Stimulated activated CD8-positive, alpha-beta memory T cell treated with anti-CD3 and anti-CD28 coated beads, Interleukin-12 subunit alpha, Interleukin-12 subunit beta, amount 100 ng/mL, for 24 hours (primary cell): ENCODE measurements at regions not wholly inside any gene's neighbourhood (a gene's known extent, or its start where the extent isn't known, plus 50 kb on each side); places are given as distances from the start of the nearest gene placed in this dataset.

Experiments used
- DNase-seq: peaks from one replicate; pipeline ENCODE4 v3.0.0-alpha.2; 2020; ENCODE audit errors: extremely low read depth

DNA sequence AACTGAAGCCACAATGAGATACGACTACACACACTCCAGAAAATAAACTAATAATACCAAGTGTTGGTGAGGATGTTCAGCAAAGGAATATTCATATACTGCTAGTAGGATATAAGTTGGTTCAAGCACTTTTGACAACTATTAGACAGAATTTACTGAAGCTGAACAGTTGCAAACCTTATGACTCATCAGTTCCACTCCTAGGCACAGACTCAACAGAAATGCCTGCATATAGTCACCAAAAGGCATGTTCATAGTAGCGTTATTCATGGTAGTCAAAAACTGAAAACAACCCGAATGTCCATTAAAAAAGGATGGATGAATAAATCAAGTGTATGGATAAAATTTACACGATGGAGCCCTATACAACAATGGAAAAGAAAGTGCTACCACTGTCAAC, 232.0 kb downstream of the ANAPC1 start:
- DNase-seq = no peak

DNA sequence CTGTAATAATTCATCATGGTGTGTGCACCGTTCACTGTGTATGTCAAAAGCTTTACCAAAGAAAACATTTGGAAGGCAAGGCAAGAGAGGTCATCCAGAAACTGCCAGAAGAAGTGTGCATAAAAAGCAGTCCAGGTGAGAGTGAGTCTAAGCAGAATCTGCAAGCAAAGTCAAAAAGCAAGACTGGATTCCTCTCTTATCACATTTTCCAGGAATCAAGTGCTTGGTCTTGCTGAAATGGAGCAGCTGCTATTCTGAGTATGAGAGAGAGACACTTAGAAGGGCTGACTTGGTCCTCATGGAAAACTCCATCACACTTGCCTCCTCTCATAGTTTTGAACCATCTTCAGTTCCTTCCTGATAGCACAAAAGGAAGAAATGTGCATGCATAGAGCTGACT, 231.3 kb downstream of the ANAPC1 start:
- DNase-seq = no peak

DNA sequence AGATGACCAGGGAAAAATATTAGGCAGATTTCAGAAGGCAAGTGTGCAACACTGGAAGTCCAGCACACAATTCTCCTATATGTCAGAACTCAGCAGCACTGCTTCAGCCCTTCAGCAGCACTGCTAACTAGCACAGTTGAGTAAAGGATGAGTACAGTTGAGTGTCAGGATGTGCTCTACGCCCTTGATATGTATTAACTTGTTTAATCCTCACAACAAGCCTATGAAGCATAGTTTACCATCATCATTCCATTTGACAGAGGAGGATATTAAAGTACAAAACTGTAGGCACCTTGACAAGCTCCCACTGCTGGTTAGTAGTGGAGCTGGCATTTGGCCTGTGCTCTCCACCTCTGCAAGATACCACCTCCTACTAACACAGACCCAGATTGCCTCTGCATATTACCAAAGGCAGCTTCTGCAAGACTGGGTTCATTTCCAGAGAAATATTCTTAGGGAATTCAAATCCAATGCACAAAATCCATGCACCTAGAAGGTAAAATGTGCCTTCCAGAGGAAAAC, 230.8 kb downstream of the ANAPC1 start:
- DNase-seq = no peak

DNA sequence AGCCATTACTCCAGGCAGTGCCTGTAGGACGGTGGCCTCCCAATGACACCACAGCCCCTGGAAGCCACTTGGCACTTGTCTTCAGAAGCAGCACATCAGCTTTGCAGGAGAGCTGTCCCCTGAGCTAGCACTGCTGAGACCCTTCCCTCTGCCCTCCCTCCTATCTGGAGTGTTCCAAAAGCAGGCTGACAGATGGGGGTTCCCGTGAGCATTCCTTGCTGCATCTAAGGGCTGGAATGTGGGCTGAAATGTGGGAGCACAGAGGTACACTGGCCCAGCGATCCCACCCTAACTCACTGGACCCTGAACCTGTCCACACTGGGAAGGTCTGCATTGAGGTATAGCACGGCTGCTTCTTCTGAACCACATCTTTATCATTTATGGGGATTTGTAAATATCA, 230.1 kb downstream of the ANAPC1 start:
- DNase-seq = no peak

DNA sequence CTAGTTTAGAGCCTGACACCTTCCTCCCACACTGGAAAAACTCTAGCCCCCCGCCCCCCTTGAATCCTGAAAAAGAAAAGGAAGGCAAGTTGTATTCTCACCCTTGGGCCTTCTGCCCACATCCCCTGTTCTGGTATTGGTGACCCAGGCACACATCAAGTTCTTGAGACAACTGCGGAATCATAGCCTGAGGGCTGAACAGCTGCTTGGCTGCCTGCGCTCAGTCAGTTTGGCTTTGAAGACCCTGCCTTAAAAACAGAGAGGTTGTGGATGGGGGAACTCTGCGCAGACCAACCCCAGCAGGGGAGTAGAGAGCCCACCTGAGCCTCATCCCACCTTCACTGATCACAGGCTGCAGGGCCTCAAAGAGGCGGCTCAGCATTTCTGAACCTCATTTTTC, 229.2 kb downstream of the ANAPC1 start:
- no peak for DNase-seq

DNA sequence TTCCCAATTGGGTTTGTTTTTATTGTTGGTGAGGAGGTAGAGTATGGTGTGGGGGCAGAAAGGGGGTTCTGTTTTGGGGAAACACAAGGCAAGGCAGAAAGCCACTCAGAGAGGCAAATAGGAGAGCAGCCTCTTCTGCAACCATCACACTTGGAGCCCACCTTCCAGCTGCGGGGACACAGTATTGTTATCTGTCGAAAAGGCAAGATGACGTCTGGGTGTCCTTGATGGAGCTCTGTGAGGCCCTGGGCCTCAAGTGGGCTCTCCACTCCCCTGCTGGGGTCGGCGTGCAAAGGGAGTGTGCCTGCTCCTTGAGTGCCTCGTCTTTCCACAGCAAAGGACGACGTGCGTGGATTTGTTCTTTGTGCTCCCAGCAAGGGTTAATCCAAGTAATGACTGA, 227.6 kb downstream of the ANAPC1 start:
- no peak for DNase-seq

DNA sequence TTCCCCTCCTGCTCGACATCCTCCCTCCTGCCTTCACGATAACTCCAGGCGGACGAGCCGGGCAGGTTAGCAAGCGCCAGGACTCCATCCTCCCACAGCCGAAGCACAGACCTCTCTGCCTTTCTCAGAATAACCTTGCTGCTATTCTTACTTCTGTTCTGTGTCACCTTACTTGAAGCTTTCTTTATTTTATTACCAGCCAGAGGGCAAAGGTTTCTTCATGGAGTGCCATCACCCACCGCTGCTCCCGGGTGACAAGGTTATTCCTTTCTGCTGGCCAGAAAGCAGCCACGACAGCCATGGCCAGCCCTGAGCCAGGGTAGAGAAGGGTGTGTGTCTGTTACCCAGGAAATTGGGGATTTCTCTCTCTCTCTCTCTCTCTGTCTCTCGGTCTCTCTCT, 227.1 kb downstream of the ANAPC1 start:
- no peak for DNase-seq

DNA sequence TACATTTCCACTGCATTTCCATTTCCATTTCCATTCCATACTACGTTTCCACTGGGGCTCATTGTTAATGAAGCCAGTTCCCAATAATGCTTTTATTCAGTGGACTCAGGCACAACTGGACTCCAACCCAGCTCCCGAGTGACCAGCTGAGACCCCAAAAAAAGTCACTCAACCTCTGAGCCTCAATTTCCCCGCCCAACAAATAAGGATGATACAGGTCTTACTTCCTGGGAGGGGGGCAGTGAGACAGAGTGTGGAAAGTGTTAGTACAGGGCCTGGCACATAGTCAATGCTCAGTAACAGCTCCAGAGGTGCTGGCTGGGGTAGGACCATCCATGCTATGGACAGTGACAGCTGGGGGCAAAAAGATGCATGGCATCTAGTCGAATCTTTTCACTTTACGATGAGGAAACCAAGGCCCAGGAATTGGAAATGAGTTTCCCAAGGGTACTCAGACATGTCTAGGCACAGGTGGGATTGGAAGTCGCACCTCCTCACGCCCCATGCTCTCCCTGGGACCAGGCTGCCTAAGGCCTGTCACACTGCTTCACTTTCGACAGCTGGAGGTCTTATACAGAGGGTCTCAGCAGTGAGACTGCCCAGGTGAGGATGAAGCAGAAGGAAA, 226.5 kb downstream of the ANAPC1 start:
- DNase-seq = no peak

DNA sequence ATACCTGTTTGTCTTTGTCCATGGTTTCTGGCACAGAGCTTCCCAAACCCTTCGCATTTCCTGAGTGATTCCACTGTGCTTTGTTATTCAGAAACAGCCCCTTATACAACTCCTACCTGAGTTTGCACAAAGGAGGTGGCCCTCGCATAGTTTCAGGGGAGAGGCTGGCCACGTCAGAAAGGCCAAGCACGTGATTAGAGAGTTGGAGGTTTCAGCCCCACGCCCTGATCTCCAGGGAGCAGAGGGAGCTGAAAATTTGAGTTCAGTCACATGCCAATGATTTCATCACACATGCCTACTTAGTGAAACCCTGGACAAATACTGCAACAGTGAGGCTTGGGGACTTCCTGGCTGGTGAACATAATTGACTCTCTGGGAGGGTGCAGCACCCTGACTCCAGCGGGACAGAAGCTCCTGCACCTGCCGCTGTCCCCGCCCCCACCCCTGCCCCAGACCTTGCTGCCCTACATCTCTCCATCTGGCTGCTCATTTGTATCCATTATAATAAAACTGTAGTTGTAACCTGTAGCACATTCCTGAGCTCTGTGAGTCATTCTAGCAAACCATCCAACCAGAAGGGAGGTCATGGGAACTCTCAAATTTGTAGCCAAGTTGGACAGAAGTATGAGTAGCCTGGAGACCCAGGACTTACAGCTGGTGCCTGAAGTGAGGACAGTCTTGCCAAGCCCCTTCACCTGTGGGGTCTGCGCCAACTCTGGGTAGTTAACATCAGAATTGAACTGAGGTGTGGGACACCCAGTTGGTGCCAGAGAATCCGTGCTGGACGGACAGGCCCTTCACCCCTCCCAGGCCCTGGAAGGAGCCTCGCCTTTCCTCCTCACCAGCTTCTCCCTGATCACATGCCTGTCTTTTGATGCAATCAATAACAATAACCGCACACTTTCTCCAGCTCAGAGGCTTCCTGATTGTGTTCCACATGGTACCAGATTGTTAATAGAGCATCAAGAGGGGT, 224.3 kb downstream of the ANAPC1 start:
- DNase-seq = no peak

DNA sequence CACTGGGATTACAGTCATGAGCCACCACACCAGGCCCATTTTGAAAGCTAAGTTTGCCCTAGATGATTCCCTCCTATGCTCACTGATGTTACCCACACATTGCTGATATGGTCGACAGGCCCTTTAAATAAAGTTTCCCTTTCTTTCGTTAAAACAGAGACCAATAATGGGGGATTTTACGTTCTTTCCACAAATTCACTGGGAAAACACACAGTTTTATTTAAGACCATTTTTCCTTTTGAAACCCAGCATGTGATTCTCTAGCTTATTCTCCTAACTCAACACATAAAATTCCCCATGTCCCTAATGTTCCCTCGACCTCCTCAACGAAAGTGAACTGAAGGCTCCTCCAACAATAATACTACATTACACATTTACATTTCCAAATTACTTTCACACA, 223.2 kb downstream of the ANAPC1 start:
- DNase-seq = no peak

DNA sequence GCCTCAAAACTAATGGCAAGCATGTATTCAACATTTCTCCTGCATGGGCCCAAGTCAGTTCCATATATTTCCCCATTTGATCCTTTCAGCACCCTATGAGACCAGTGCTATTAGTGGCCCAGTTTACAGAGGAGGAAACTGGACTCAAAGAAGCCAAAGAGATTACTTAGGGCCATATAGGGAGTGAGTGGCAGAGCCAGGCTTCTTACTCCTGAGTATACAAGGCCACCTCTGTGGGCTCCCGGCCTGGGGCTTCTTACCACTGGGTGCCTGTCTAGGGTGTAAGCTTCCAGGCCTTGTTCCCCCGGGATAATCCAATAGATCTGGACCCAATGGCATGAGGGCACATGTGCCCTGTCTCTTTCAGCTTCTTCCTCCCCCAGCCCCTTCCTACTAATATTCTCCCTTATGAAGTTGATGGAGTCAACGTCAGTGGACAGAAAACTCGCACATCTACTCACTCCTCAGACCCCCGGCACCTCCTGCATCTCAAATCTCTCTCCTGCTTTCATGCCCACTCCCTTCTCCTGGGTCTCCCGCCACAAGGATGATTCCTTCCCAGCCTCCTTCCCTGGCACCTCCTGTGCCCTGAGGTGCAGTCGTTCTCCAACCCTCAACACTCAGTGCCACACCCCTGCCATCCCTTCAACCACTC, 222.6 kb downstream of the ANAPC1 start:
- DNase-seq = no peak

DNA sequence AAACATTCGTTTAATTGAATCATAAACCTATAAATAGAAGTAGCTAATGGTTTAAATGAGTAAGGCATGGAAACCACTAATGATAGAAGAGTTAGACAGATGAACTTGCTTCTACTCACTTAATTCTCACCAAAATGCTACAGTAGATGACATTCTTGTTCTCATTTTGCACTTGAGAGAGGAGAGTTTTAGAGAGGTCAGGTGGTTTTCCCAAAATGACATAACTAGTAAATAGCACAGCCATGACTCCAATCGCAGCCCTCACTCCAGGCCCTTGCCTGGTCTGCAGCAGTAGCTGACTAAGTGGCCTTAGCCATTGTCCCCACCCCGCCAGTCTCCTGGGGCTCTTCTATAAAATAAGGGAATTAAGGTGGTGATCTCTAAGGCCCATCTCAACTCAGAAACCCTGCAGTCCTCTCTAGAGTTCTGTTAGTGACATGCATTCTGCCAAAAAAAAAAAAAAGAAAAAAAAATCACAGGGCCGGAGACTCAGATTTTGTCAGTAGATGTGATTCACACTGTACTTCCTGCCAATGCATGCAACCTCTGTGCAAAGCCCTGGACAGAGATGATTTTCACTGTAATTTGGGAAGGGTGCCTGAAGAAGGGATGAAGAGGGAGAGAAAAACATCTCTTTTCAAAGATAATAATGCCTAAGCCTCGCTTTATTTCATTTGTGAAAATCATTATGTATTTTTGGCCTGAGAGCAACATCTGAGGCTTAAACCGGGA, 221.8 kb downstream of the ANAPC1 start:
- no peak for DNase-seq

DNA sequence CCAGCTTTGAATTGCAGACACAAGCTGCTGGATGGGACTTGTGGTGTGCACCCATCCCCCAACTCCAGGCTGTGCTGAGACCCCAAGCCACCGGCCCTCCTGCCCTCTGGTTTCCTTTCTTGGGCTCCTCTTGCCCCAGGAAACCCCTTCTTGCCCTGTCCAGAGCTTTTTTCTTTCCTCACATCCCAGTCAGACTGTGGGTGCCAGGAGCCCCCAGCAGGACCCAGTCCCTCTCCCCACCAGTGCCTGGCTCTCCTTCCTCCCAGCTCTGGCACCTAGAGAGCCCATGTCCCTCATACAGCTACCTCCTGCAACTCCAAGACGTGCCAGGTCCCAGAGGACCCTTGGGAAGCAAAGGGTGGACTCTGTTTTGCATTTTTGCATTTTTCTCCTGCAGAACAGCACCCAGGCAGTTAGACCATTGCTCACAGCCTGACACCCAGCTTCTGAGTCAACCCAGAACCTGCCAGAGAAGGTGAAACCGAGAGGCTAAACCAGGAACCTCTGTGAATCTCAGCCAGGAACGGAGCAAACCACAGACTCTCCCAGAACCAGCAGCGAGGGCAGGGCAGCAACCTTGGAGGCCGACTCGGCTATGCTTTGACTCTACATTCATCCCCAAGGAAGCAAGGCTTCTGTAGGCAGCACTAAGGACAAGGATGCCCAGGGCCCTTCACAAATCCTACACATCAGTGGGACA, 221.1 kb downstream of the ANAPC1 start:
- DNase-seq = peak; percentile 3

DNA sequence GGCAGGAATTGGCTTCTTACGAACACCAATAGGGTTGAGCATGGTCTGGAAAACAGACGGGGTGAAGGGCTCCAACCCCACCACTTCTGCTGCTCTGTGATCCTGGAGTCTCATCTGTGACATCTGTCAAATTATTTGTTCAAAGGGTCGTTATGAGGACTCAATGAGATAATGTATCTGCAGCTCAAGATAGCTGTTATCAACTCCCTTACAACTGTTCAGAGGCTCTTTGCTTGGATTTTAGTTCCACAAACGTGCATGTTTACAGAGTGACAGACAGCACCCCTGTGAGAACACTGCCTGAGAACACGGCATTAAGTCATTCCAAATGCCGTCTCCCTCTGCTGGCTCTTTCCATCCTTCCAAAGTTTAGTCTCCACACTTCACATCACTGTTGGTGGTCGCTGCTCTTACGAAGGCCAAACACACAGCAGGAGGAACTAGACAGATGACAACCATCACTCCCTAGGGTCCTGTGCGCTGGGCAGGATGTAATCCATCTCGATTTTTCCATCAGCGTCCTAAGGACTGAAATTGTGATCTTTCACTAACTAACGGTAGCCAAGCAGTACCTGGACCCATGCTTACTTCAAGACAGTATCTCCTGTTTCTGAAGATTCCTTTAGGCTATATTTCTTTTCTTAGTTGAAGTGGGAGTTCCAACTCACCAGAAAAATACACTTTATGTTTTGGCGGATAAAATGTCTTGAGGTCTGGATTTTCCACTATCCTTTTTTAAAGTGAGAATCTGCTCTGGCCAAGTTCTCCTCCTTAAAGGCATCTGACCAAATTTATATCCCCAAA, 220.3 kb downstream of the ANAPC1 start:
- DNase-seq = no peak

DNA sequence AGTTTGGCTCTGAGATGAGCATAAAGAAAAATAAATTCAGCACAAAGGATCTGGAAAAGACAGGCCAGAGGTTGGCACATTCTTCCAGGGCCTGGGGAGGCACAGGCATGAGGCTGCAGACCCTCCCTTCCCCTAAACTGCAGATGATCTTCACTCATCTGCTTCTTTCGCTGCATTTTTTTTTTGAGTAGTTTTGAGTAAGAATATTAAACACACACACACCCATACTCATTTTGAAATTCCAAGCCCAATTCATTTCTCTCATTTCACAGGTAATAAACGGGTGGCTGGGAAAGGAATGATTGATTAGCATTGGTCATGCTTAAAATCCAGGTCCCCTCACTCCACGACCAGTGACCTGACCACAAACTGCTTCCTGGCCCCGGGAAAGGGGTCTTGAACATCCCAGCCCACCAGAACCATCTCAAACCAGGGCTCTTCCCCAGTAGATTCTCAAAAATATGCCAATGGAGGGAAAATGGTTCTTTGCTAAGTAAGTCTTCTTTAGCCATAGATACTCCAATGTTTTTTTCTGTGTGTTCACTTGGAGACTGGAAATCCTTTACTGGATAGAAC, 219.6 kb downstream of the ANAPC1 start:
- DNase-seq = no peak

DNA sequence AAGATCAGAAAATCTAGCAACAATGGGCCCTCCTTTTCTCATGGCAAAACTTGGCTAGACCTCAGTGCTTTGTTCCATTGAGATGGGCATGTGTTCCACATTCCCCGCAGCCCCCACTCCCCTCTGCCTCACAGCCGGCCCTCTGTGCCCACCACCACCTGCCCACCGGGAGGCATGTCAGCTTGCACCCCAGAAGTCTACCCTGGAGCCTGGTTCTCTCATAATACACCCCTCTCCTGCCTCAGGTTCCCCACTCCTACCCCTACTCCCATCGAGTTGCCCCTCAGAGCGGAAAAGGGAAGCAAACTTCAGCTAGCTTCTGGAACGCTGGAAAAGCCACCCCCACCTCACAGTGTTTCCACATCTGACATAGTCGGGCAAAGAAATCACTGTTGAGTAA, 219.0 kb downstream of the ANAPC1 start:
- no peak for DNase-seq

DNA sequence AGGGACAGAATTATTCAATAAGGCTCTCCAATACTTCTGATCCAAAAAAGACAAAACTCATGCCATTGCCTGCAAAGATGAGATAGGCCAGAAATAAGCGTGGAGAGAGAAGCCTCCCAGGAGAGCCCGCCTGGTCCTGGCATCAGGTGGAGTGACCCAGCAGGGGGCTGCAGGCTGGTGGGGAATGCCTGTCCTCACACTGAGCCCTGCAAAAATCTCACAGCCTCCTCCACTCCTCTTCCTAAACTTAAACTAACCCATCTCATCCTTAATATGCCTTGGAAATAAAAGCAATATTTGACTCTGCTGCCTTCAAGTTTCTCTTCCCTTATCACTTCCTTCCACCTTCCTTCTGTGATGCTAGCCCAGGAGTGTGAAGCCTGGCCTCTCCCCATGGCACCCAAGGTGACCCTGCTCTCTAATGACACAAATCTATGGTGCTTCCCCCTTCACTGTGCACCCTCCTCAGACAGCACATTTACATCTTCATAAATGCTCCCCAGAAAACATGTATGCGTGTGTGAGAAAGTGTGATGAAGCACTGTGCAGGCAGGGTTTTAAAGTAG, 218.4 kb downstream of the ANAPC1 start:
- no peak for DNase-seq

DNA sequence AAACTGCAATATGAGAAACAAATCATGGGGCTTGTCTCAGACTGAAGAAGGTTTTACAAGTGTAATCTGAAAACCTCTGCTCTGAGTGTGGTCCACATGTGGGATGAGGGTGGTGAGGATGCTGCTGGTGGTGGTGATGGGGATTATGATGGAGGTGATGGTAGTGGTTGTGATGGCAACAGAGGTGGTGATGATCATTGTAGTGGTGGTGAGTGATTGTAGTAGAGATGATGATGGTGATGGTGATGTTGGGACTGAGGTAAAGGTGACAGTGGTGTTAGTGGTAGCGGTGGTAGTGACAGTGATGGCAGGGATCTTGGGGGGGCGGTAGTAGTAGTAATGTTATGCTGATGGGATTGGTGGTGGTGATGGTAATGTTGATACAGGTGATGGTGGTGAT, 217.8 kb downstream of the ANAPC1 start:
- DNase-seq = no peak

DNA sequence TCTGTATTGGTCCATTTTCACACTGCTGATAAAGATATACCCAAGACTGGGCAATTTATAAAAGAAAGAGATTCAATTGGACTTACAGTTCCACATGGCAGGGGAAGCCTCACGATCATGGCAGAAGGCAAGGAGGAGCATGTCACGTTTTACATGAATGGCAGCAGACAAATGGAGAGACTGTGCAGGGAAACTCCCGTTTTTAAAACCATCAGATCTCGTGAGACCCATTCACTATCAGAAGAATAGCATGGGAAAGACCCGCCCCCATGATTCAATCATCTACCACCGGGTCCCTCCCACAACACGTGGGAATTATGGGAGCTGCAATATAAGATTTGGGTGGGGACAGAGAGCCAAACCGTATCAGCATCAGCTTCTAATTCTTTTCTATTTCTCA, 217.0 kb downstream of the ANAPC1 start:
- no peak for DNase-seq
